Neural progenitor cell (in vitro differentiated cells): ENCODE measurements at regions not wholly inside any gene's neighbourhood (a gene's known extent, or its start where the extent isn't known, plus 50 kb on each side); places are given as distances from the start of the nearest gene placed in this dataset.
"Not testable (repeated sequence)": the region's sequence is repeated elsewhere in the genome, so short reads cannot be mapped to it uniquely, and the experiment has no call there.

Source experiments
- DNase-seq: peaks from one replicate; pipeline ENCODE4 v3.0.0-alpha.2; 2016; ENCODE audit warnings: low spot score
- H2AFZ ChIP-seq: fragments of 200-600 bp; sonication (generic); replicated peaks from 2 replicates; pipeline ENCODE4 v1.6.1; 2016; ENCODE audit warnings: antibody characterized with exemption
- H3F3A ChIP-seq: fragments of 200-600 bp; sonication (generic); 2 replicates; pipeline ENCODE4 v1.6.1; 2016; ENCODE audit warnings: antibody characterized with exemption, low read depth
- H3K27ac ChIP-seq: fragments of 200-600 bp; sonication (generic); 2 replicates; pipeline ENCODE4 v1.5.1; 2016; ENCODE audit warnings: mild to moderate bottlenecking
- H3K27me3 ChIP-seq: fragments of 200-600 bp; sonication (generic); 2 replicates; pipeline ENCODE4 v1.6.1; 2016; ENCODE audit warnings: mild to moderate bottlenecking, moderate library complexity
- H3K36me3 ChIP-seq: fragments of 200-600 bp; sonication (generic); 2 replicates; pipeline ENCODE4 v1.5.1; 2016
- H3K4me1 ChIP-seq: fragments of 200-600 bp; sonication (generic); 2 replicates; pipeline ENCODE4 v1.6.1; 2016; ENCODE audit warnings: mixed run types
- H3K4me2 ChIP-seq: fragments of 200-600 bp; sonication (generic); 2 replicates; pipeline ENCODE4 v1.6.1; 2016
- H3K4me3 ChIP-seq: fragments of 200-600 bp; sonication (generic); 2 replicates; pipeline ENCODE4 v1.5.1; 2016
- H3K79me2 ChIP-seq: fragments of 200-600 bp; sonication (generic); 2 replicates; pipeline ENCODE4 v1.6.1; 2016; ENCODE audit warnings: low read depth
- H3K9ac ChIP-seq: fragments of 200-600 bp; sonication (generic); 2 replicates; pipeline ENCODE4 v1.6.1; 2016
- H3K9me3 ChIP-seq: fragments of 200-600 bp; sonication (generic); 2 replicates; pipeline ENCODE4 v1.5.1; 2016; ENCODE audit warnings: low read depth
- H4K20me1 ChIP-seq: fragments of 200-600 bp; sonication (generic); 2 replicates; pipeline ENCODE4 v1.6.1; 2016; ENCODE audit warnings: low read depth
- H3K27ac Mint-ChIP-seq: 3 replicates; pipeline ENCODE4 v1.8.0; 2021; ENCODE audit warnings: mixed read lengths
- H3K27me3 Mint-ChIP-seq: 2 replicates; pipeline ENCODE4 v1.8.0; 2022; ENCODE audit warnings: low read depth, mild to moderate bottlenecking, inconsistent platforms, moderate library complexity, mixed read lengths; ENCODE audit not compliant: insufficient read depth
- H3K36me3 Mint-ChIP-seq: 3 replicates; pipeline ENCODE4 v1.8.0; 2021; ENCODE audit warnings: mixed read lengths
- H3K4me1 Mint-ChIP-seq: 3 replicates; pipeline ENCODE4 v1.8.0; 2021; ENCODE audit warnings: mixed read lengths
- H3K4me3 Mint-ChIP-seq: 3 replicates; pipeline ENCODE4 v1.8.0; 2021; ENCODE audit warnings: mild to moderate bottlenecking, moderate library complexity, mixed read lengths
- H3K9me3 Mint-ChIP-seq: 3 replicates; pipeline ENCODE4 v1.8.0; 2020; ENCODE audit warnings: mixed read lengths
- CTCF ChIP-seq: fragments of 200-600 bp; sonication (generic); IDR thresholded peaks from 2 replicates; pipeline ENCODE4 v1.5.1; 2017; ENCODE audit warnings: antibody characterized with exemption, mild to moderate bottlenecking
- EZH2 ChIP-seq: fragments of 200-600 bp; sonication (generic); IDR thresholded peaks from 2 replicates; pipeline ENCODE4 v1.6.1; 2017; ENCODE audit warnings: antibody characterized with exemption, mild to moderate bottlenecking, moderate library complexity
- EZH2phosphoT487 ChIP-seq: fragments of 200-600 bp; sonication (generic); IDR thresholded peaks from 2 replicates; pipeline ENCODE4 v1.6.1; 2017; ENCODE audit warnings: antibody characterized with exemption

- Histone ChIP-seq H3K36me3 (no peaks in the 10 kb centered on the region), H3K4me3 (no peak overlapping the region), H3K4me2 (no peak overlapping the region), H3F3A (peaks cover 14% of the 10 kb centered on the region), H2AFZ (peak overlapping the region; percentile 55), H3K27ac (no peak overlapping the region), H3K9me3 (no peaks in the 10 kb centered on the region), H3K79me2 (no peaks in the 10 kb centered on the region), H3K4me1 (peaks cover 18% of the 10 kb centered on the region), H4K20me1 (no peaks in the 10 kb centered on the region), H3K9ac (no peak overlapping the region), H3K27me3 (no peaks in the 10 kb centered on the region)
- Mint-ChIP-seq H3K4me3 (no peak overlapping the region), H3K4me1 (peaks cover 20% of the 10 kb centered on the region), H3K27ac (peak overlapping the region; percentile 2), H3K27me3 (peaks cover 7% of the 10 kb centered on the region), H3K36me3 (peaks cover 3% of the 10 kb centered on the region), H3K9me3 (peaks cover 18% of the 10 kb centered on the region)
- no peak for DNase-seq
- no peak for TF ChIP-seq EZH2phosphoT487
- no peak for TF ChIP-seq CTCF
- no peak for TF ChIP-seq EZH2
These were observed 94.8 kb downstream of the ARRDC3 start for GRCh38 chr5:91288118-91288916.

GRCh38 chr5:91285062-91285461 is 98.1 kb downstream of the ARRDC3 start:
- H3K9ac ChIP-seq, H3K36me3 ChIP-seq, H3K4me3 ChIP-seq, H3K4me1 ChIP-seq, H3K4me2 ChIP-seq, H3K27ac ChIP-seq, H3K79me2 ChIP-seq, H3K27me3 Mint-ChIP-seq, H3K36me3 Mint-ChIP-seq, H3K4me3 Mint-ChIP-seq, H3K27me3 ChIP-seq, H3K27ac Mint-ChIP-seq, H4K20me1 ChIP-seq, H2AFZ ChIP-seq, H3K9me3 ChIP-seq, DNase-seq: not testable (repeated sequence)
- peaks cover 16% of the 10 kb centered on the region for H3K4me1 Mint-ChIP-seq
- peaks cover 14% of the 10 kb centered on the region for H3F3A ChIP-seq
- peaks cover 18% of the 10 kb centered on the region for H3K9me3 Mint-ChIP-seq

GRCh38 chr5:91283899-91284298 is 99.2 kb downstream of the ARRDC3 start:
- no peaks in the 10 kb centered on the region for H3K79me2 ChIP-seq
- Mint-ChIP-seq H3K27ac (no peak overlapping the region), H3K36me3 (peaks cover 3% of the 10 kb centered on the region), H3K27me3 (peaks cover 12% of the 10 kb centered on the region), H3K4me1 (peaks cover 23% of the 10 kb centered on the region), H3K9me3 (peaks cover 18% of the 10 kb centered on the region), H3K4me3 (no peak overlapping the region)
- no peak overlapping the region for H3K9ac ChIP-seq
- peaks cover 25% of the 10 kb centered on the region for H3F3A ChIP-seq
- no peak overlapping the region for H3K27ac ChIP-seq
- H3K4me3 ChIP-seq = no peak overlapping the region
- H3K9me3 ChIP-seq = no peaks in the 10 kb centered on the region
- no peak overlapping the region for H2AFZ ChIP-seq
- peaks cover 6% of the 10 kb centered on the region for H3K27me3 ChIP-seq
- peaks cover 10% of the 10 kb centered on the region for H3K4me1 ChIP-seq
- H4K20me1 ChIP-seq = no peaks in the 10 kb centered on the region
- H3K4me2 ChIP-seq = no peak overlapping the region
- TF ChIP-seq EZH2phosphoT487 = no peak
- no peak for TF ChIP-seq CTCF
- no peak for TF ChIP-seq EZH2
- H3K36me3 ChIP-seq = no peaks in the 10 kb centered on the region
- no peak for DNase-seq

- Mint-ChIP-seq H3K4me3 (no peak overlapping the region), H3K36me3 (peaks cover 3% of the 10 kb centered on the region), H3K27ac (no peak overlapping the region), H3K9me3 (peaks cover 18% of the 10 kb centered on the region), H3K4me1 (peaks cover 23% of the 10 kb centered on the region), H3K27me3 (peaks cover 12% of the 10 kb centered on the region)
- no peak overlapping the region for H3K4me2 ChIP-seq
- H2AFZ ChIP-seq = no peak overlapping the region
- H3K36me3 ChIP-seq = no peaks in the 10 kb centered on the region
- H3K4me3 ChIP-seq = no peak overlapping the region
- no peaks in the 10 kb centered on the region for H3K9me3 ChIP-seq
- TF ChIP-seq EZH2 = no peak
- no peak for TF ChIP-seq EZH2phosphoT487
- no peak for TF ChIP-seq CTCF
- H3K79me2 ChIP-seq = no peaks in the 10 kb centered on the region
- H3K4me1 ChIP-seq = peaks cover 10% of the 10 kb centered on the region
- H3F3A ChIP-seq = peaks cover 25% of the 10 kb centered on the region
- H3K27me3 ChIP-seq = peaks cover 9% of the 10 kb centered on the region
- DNase-seq = no peak
- H4K20me1 ChIP-seq = no peaks in the 10 kb centered on the region
- no peak overlapping the region for H3K27ac ChIP-seq
- no peak overlapping the region for H3K9ac ChIP-seq
These were observed 99.8 kb downstream of the ARRDC3 start for GRCh38 chr5:91283326-91283725.
